Tibial nerve (tissue), 3 donors: ENCODE measurements at regions not wholly inside any gene's neighbourhood (a gene's known extent, or its start where the extent isn't known, plus 50 kb on each side); places are given as distances from the start of the nearest gene placed in this dataset.

Experiments
- POLR2A ChIP-seq, 2 donors: fragments of 450-650 bp; IDR thresholded peaks; one replicate each; pipeline ENCODE4 v1.6.1; 2017; ENCODE audit warnings: antibody characterized with exemption in 2 of 2, mild to moderate bottlenecking in 2 of 2, moderate library complexity in 2 of 2
- TF ChIP-seq, protein P1 (sequence below), 5 experiments: fragments of 200-600 bp in 3 of 5; fragments of 450-650 bp in 2 of 5; sonication (generic) in 3 of 5; IDR thresholded peaks; one replicate each; pipeline ENCODE4 v1.5.1; 2016 to 2019; ENCODE audit warnings: antibody characterized with exemption in 5 of 5, mild to moderate bottlenecking in 3 of 5, moderate library complexity in 2 of 5

- TF ChIP-seq, protein P1, sequence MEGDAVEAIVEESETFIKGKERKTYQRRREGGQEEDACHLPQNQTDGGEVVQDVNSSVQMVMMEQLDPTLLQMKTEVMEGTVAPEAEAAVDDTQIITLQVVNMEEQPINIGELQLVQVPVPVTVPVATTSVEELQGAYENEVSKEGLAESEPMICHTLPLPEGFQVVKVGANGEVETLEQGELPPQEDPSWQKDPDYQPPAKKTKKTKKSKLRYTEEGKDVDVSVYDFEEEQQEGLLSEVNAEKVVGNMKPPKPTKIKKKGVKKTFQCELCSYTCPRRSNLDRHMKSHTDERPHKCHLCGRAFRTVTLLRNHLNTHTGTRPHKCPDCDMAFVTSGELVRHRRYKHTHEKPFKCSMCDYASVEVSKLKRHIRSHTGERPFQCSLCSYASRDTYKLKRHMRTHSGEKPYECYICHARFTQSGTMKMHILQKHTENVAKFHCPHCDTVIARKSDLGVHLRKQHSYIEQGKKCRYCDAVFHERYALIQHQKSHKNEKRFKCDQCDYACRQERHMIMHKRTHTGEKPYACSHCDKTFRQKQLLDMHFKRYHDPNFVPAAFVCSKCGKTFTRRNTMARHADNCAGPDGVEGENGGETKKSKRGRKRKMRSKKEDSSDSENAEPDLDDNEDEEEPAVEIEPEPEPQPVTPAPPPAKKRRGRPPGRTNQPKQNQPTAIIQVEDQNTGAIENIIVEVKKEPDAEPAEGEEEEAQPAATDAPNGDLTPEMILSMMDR (IDR thresholded peaks at IDR 0.05) = no peak
- TF ChIP-seq POLR2A (IDR thresholded peaks at IDR 0.05) = no peak
These were observed 1107.8 kb downstream of the IGSF11 start for GRCh38 chr3:117926819-117927218.
